PC-9 (cell line): ENCODE measurements at regions not wholly inside any gene's neighbourhood (a gene's known extent, or its start where the extent isn't known, plus 50 kb on each side); places are given as distances from the start of the nearest gene placed in this dataset.
"Not testable (repeated sequence)": the region's sequence is repeated elsewhere in the genome, so short reads cannot be mapped to it uniquely, and the experiment has no call there.

Experiments used
- BruUV-seq: library from RNA; stranded (reverse); fragments of 400-500 nt; replicated peaks from 2 replicates; lab custom pipeline; 2021; lab: Mats Ljungman, UMichigan
- CTCF ChIA-PET: fragments of 300-600 bp; sonication (Branson Sonifier 250); formaldehyde crosslinking; loops from one replicate; lab custom pipeline; 2022; ENCODE audit warnings: antibody characterized with exemption; lab: Charles Lee
- POLR2A ChIA-PET: fragments of 300-600 bp; sonication (Branson Sonifier 250); formaldehyde crosslinking; loops from one replicate; lab custom pipeline; 2022; ENCODE audit warnings: antibody characterized with exemption; ENCODE audit not compliant: unreplicated experiment; lab: Charles Lee
- DNase-seq, 2 experiments: peaks; one replicate each; pipeline versions ENCODE4 v3.0.0 to v3.0.0-alpha.2; 2015 to 2022; ENCODE audit warnings: mixed read lengths in 1 of 2
- H2AFZ ChIP-seq: fragments of 200-600 bp; sonication (generic); 2 replicates; pipeline ENCODE4 v1.8.1; 2017; ENCODE audit warnings: antibody characterized with exemption
- H3F3A ChIP-seq: fragments of 200-600 bp; sonication (generic); 2 replicates; pipeline ENCODE4 v1.8.1; 2017; ENCODE audit warnings: antibody characterized with exemption, mild to moderate bottlenecking, low read depth; ENCODE audit not compliant: insufficient read depth
- H3K27ac ChIP-seq: fragments of 200-600 bp; sonication (generic); 2 replicates; pipeline ENCODE4 v1.6.1; 2016; ENCODE audit warnings: mixed run types
- H3K27me3 ChIP-seq: fragments of 200-600 bp; sonication (generic); 2 replicates; pipeline ENCODE4 v1.6.1; 2016; ENCODE audit warnings: low read depth, mixed run types; ENCODE audit not compliant: insufficient read depth
- H3K36me3 ChIP-seq: fragments of 200-600 bp; sonication (generic); 2 replicates; pipeline ENCODE4 v1.6.1; 2016; ENCODE audit warnings: low read depth, mixed run types
- H3K4me1 ChIP-seq: fragments of 200-600 bp; sonication (generic); replicated peaks from 2 replicates; pipeline ENCODE4 v1.6.1; 2016; ENCODE audit warnings: mixed run types; ENCODE audit not compliant: insufficient read depth
- H3K4me2 ChIP-seq: fragments of 200-600 bp; sonication (generic); 2 replicates; pipeline ENCODE4 v1.6.1; 2017; ENCODE audit warnings: mixed run types
- H3K4me3 ChIP-seq: fragments of 200-600 bp; sonication (generic); 2 replicates; pipeline ENCODE4 v1.6.1; 2016; ENCODE audit warnings: mixed run types
- H3K79me2 ChIP-seq: fragments of 200-600 bp; sonication (generic); 2 replicates; pipeline ENCODE4 v1.6.1; 2017; ENCODE audit warnings: low read depth, mixed run types
- H3K9me2 ChIP-seq: fragments of 200-600 bp; sonication (generic); 2 replicates; pipeline ENCODE4 v1.8.1; 2017; ENCODE audit warnings: mild to moderate bottlenecking; ENCODE audit not compliant: insufficient read depth
- H3K9me3 ChIP-seq: fragments of 200-600 bp; sonication (generic); 2 replicates; pipeline ENCODE4 v1.8.1; 2016; ENCODE audit warnings: low read depth; ENCODE audit not compliant: insufficient read depth
- H4K20me1 ChIP-seq: fragments of 200-600 bp; sonication (generic); 2 replicates; pipeline ENCODE4 v1.8.1; 2017; ENCODE audit not compliant: insufficient read depth
- CTCF ChIP-seq: fragments of 200-600 bp; sonication (generic); conservative IDR thresholded peaks from 2 replicates; pipeline ENCODE4 v1.6.1; 2017; ENCODE audit warnings: mixed run types, antibody characterized with exemption, mild to moderate bottlenecking, moderate library complexity
- EZH2 ChIP-seq: fragments of 200-600 bp; sonication (generic); IDR thresholded peaks from 2 replicates; pipeline ENCODE4 v1.8.0; 2017; ENCODE audit warnings: antibody characterized with exemption, low read depth
- intact Hi-C: fragments of 100-400 bp; cut with micrococcal nuclease; formaldehyde crosslinking; loops from one replicate; pipeline ENCODE4 v1.10.0; 2022; ENCODE audit not compliant: unreplicated experiment

- no peak overlapping the region for H3K27ac ChIP-seq
These were observed 159.5 kb downstream of the PLK2 start for GRCh38 chr5:58300346-58300895.

DNA sequence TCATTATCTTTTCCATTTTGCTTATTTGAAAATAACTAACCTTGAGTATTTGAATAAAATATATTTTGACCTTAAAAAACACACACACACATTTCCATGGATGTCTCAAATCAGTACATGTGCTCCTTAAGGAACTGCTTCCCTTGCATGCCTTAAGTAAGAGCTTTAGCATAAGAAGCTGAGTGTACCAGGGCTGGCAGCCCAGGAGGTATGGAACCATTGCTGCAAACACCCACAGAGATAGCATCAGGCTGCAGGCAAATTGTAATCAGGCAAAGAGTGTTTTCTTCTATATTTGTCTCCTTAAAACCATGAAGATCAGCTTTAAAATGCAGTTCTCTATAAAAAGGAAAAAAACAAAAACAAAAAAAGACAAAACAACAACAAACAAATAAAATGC lies 160.6 kb downstream of the PLK2 start:
- Histone ChIP-seq H3K9me2 (no peaks in the 10 kb centered on the region), H3F3A (no peaks in the 10 kb centered on the region; the same call in 1 of the 2 replicates), H3K4me2 (no peak overlapping the region), H3K4me1 (no peaks in the 10 kb centered on the region), H3K27ac (no peak overlapping the region), H4K20me1 (no peaks in the 10 kb centered on the region), H3K4me3 (no peak overlapping the region), H3K79me2 (no peaks in the 10 kb centered on the region), H3K36me3 (no peaks in the 10 kb centered on the region), H2AFZ (no peak overlapping the region), H3K27me3 (no peaks in the 10 kb centered on the region), H3K9me3 (no peaks in the 10 kb centered on the region)
- ChIA-PET CTCF (no interaction called here), POLR2A (no interaction called here)
- no TSS peak for BruUV-seq
- DNase-seq, result no peak
- TF ChIP-seq EZH2 (no peak), CTCF (no peak)
- intact Hi-C loops, result no loop called here

More at GRCh38 chr5:58300346-58300895, 159.5 kb downstream of the PLK2 start:
- Histone ChIP-seq H3K9me2 (no peaks in the 10 kb centered on the region), H3K4me2 (no peak overlapping the region), H3K79me2 (no peaks in the 10 kb centered on the region), H3K4me1 (no peaks in the 10 kb centered on the region), H3K27me3 (no peaks in the 10 kb centered on the region), H2AFZ (no peak overlapping the region), H3F3A (no peaks in the 10 kb centered on the region; the same call in 1 of the 2 replicates), H3K4me3 (no peak overlapping the region), H3K36me3 (no peaks in the 10 kb centered on the region), H4K20me1 (no peaks in the 10 kb centered on the region), H3K9me3 (no peaks in the 10 kb centered on the region)
- ChIA-PET CTCF (no interaction called here), POLR2A (interaction anchor here (0.6 kb wide), 1 partner anchor 151 kb away, joined by 4 read pairs; no protein-coding TSS in a partner anchor)
- no TSS peak for BruUV-seq
- TF ChIP-seq CTCF, result no peak
- no peak for TF ChIP-seq EZH2
- intact Hi-C loops, result no loop called here
- no peak for DNase-seq

DNA sequence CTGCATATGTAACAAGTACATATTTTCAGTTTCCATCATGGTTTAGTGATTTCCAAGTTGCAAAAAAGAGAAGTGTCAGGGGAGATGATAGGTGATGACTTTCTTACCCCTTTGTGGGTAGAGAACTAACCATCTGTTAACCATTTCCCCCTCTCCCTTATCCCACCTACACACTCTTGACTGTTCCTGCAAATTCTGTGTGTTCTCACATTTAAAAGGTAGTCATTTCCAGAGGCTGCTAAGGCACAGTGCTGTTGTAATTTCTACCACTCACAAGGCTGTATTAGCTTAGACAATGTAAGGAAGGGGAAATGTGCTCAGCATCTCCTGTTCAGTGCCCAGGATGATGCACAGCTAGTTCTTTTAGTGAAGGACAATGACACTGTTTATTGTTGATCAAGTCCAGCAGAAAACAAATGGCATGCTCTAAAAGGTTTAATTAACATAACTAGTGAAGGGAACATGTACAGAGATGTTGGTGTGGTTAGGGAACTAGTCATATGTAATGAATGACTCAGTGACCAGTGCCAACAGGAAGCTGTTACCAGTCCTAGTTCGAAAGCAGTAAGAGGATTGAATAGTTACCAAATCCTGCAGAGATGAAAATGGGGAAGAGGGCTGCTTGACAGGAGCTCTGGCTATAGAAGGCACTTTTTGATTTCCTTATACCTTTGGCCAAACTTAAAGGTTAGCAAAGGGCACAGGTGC lies 165.1 kb downstream of the PLK2 start:
- Histone ChIP-seq H3F3A (no peaks in the 10 kb centered on the region), H3K79me2 (no peaks in the 10 kb centered on the region), H3K4me2 (no peak overlapping the region), H3K27me3 (no peaks in the 10 kb centered on the region), H4K20me1 (no peaks in the 10 kb centered on the region), H3K27ac (no peak overlapping the region), H3K4me1 (no peaks in the 10 kb centered on the region), H3K36me3 (no peaks in the 10 kb centered on the region), H3K9me3 (no peaks in the 10 kb centered on the region), H3K9me2 (no peaks in the 10 kb centered on the region), H3K4me3 (no peak overlapping the region), H2AFZ (no peak overlapping the region)
- DNase-seq, result no peak
- no TSS peak for BruUV-seq
- TF ChIP-seq CTCF (no peak), EZH2 (no peak)
- intact Hi-C loops, result no loop called here
- ChIA-PET POLR2A (interaction anchor here (0.6 kb wide), 2 partner anchors 8 to 54 kb away, joined by 3 to 5 read pairs; no protein-coding TSS in a partner anchor), CTCF (no interaction called here)

DNA sequence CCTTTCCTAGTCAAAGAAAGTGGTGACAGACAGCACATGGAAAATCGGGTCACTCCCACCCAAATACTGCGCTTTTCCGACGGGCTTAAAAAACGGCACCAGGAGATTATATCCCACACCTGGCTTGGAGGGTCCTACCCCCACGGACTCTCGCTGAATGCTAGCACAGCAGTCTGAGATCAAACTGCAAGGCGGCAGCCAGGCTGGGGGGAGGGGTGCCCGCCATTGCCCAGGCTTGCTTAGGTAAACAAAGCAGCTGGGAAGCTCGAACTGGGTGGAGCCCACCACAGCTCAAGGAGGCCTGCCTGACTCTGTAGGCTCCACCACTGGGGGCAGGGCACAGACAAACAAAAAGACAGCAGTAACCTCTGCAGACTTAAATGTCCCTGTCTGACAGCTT lies 171.6 kb downstream of the PLK2 start:
- H3K4me2 ChIP-seq, H3F3A ChIP-seq, H3K4me1 ChIP-seq, H2AFZ ChIP-seq, H3K9me3 ChIP-seq, H3K79me2 ChIP-seq, BruUV-seq, CTCF ChIA-PET, H3K9me2 ChIP-seq, H3K36me3 ChIP-seq, H3K4me3 ChIP-seq, intact Hi-C loops, H3K27ac ChIP-seq, POLR2A ChIA-PET, H3K27me3 ChIP-seq, DNase-seq, H4K20me1 ChIP-seq: not testable (repeated sequence)
